Testis (tissue), 2 donors: ENCODE measurements at regions not wholly inside any gene's neighbourhood (a gene's known extent, or its start where the extent isn't known, plus 50 kb on each side); places are given as distances from the start of the nearest gene placed in this dataset.

Source experiments
- POLR2A ChIP-seq: fragments of 450-650 bp; IDR thresholded peaks from one replicate; pipeline ENCODE4 v1.6.1; 2017; ENCODE audit warnings: antibody characterized with exemption, mild to moderate bottlenecking, moderate library complexity
- TF ChIP-seq, protein P1 (sequence below), 3 experiments: fragments of 450-650 bp in 2 of 3; fragments of 200-600 bp in 1 of 3; sonication (generic) in 1 of 3; IDR thresholded peaks; one replicate each; pipeline ENCODE4 v1.5.1; 2016 to 2019; ENCODE audit warnings: antibody characterized with exemption in 3 of 3, mild to moderate bottlenecking in 2 of 3, moderate library complexity in 1 of 3

DNA sequence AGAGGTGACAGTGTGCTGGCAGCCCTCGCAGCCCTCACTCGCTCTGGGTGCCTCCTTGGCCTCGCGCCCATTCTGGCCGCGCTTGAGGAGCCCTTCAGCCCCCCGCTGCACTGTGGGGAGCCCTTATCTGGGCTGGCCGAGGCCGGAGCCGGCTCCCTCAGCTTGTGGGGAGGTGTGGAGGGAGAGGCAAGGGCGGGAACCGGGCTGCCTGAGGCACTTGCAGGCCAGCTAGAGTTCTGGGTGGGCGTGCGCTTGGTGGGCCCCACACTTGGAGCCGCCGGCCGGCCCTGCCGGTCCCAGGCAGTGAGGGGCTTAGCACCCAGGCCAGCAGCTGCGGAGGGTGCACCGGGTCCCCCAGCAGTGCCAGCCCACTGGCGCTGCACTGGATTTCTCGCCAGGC lies 1480.9 kb upstream of the SLC39A10 start:
- TF ChIP-seq, protein P1, sequence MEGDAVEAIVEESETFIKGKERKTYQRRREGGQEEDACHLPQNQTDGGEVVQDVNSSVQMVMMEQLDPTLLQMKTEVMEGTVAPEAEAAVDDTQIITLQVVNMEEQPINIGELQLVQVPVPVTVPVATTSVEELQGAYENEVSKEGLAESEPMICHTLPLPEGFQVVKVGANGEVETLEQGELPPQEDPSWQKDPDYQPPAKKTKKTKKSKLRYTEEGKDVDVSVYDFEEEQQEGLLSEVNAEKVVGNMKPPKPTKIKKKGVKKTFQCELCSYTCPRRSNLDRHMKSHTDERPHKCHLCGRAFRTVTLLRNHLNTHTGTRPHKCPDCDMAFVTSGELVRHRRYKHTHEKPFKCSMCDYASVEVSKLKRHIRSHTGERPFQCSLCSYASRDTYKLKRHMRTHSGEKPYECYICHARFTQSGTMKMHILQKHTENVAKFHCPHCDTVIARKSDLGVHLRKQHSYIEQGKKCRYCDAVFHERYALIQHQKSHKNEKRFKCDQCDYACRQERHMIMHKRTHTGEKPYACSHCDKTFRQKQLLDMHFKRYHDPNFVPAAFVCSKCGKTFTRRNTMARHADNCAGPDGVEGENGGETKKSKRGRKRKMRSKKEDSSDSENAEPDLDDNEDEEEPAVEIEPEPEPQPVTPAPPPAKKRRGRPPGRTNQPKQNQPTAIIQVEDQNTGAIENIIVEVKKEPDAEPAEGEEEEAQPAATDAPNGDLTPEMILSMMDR (IDR thresholded peaks at IDR 0.05), result no peak
- no peak for TF ChIP-seq POLR2A
